Loucy (cell line): ENCODE measurements at regions not wholly inside any gene's neighbourhood (a gene's known extent, or its start where the extent isn't known, plus 50 kb on each side); places are given as distances from the start of the nearest gene placed in this dataset.
"Not testable (repeated sequence)": the region's sequence is repeated elsewhere in the genome, so short reads cannot be mapped to it uniquely, and the experiment has no call there.

Source experiments
- H2AFZ ChIP-seq: fragments of 200-600 bp; sonication (generic); 2 replicates; pipeline ENCODE4 v1.6.0; 2016; ENCODE audit warnings: antibody characterized with exemption, mild to moderate bottlenecking, low read length, moderate library complexity
- H3F3A ChIP-seq: fragments of 200-600 bp; 2 replicates; pipeline ENCODE4 v1.6.0; 2016; ENCODE audit warnings: antibody characterized with exemption, low read depth, mild to moderate bottlenecking
- H3K27me3 ChIP-seq: fragments of 200-600 bp; sonication (generic); 2 replicates; pipeline ENCODE4 v1.6.1; 2014; ENCODE audit warnings: low read length, mild to moderate bottlenecking; ENCODE audit not compliant: insufficient read depth, poor library complexity, severe bottlenecking
- H3K36me3 ChIP-seq: fragments of 200-600 bp; sonication (generic); 2 replicates; pipeline ENCODE4 v1.6.1; 2016; ENCODE audit warnings: low read length; ENCODE audit not compliant: insufficient read depth
- H3K4me1 ChIP-seq: fragments of 200-600 bp; sonication (generic); 2 replicates; pipeline ENCODE4 v1.5.1; 2014; ENCODE audit warnings: low read length, mild to moderate bottlenecking; ENCODE audit not compliant: insufficient read depth, poor library complexity, severe bottlenecking
- H3K4me2 ChIP-seq: fragments of 200-600 bp; sonication (generic); 2 replicates; pipeline ENCODE4 v1.6.0; 2014; ENCODE audit warnings: antibody characterized with exemption, low read length, low read depth, mild to moderate bottlenecking; ENCODE audit not compliant: poor library complexity, severe bottlenecking
- H3K4me3 ChIP-seq: fragments of 200-600 bp; sonication (generic); 2 replicates; pipeline ENCODE4 v1.5.1; 2014; ENCODE audit warnings: low read length, mild to moderate bottlenecking, mixed read lengths; ENCODE audit not compliant: poor library complexity, severe bottlenecking
- H3K79me2 ChIP-seq: fragments of 200-600 bp; sonication (generic); 2 replicates; pipeline ENCODE4 v1.6.1; 2014; ENCODE audit warnings: low read length; ENCODE audit not compliant: insufficient read depth
- H3K9ac ChIP-seq: fragments of 200-600 bp; sonication (generic); 2 replicates; pipeline ENCODE4 v1.6.0; 2014; ENCODE audit warnings: mild to moderate bottlenecking, low read depth, low read length, moderate library complexity; ENCODE audit not compliant: poor library complexity, severe bottlenecking
- H3K9me2 ChIP-seq: fragments of 200-600 bp; sonication (generic); replicated peaks from 2 replicates; pipeline ENCODE4 v1.6.1; 2016; ENCODE audit warnings: low read depth, low read length, mixed read lengths
- H3K9me3 ChIP-seq: fragments of 200-600 bp; sonication (generic); 2 replicates; pipeline ENCODE4 v1.6.1; 2014; ENCODE audit warnings: mild to moderate bottlenecking, antibody characterized with exemption, low read length, low read depth; ENCODE audit not compliant: insufficient read depth
- H4K20me1 ChIP-seq: fragments of 200-600 bp; sonication (generic); 2 replicates; pipeline ENCODE4 v1.6.0; 2014; ENCODE audit warnings: antibody characterized with exemption, low read length, mild to moderate bottlenecking; ENCODE audit not compliant: insufficient read depth, poor library complexity, severe bottlenecking
- EZH2phosphoT487 ChIP-seq: fragments of 200-600 bp; IDR thresholded peaks from 2 replicates; pipeline ENCODE4 v1.6.1; 2018; ENCODE audit warnings: antibody characterized with exemption, mild to moderate bottlenecking, moderate library complexity, borderline replicate concordance
- TF ChIP-seq, protein P1 (sequence below): fragments of 200-600 bp; sonication (generic); conservative IDR thresholded peaks from 2 replicates; pipeline ENCODE4 v1.5.1; 2014; ENCODE audit warnings: mild to moderate bottlenecking, antibody characterized with exemption, low read length

DNA sequence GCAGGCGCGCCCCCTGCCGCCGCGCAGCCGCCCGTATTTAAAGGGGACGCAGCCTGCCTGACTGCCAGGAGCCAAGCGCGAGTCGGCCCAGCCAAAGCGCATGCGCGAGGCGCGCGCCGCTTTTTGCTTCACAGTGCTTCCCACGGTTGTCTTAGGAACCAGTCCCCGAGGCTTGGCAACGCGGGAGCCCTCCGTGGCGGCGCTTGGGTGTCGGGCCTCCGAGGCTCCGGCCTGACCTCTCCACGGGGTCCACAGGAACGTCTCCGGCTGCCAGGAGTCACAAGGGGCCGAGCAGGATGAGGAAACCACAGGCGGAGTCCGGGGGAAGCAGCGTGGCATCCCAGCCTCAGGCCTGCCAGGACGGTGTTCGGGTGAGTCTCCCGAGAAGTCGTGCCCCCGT lies 706.7 kb downstream of the KCNJ18 start:
- H2AFZ ChIP-seq, H3K36me3 ChIP-seq, H3K4me2 ChIP-seq, H4K20me1 ChIP-seq, H3K9me3 ChIP-seq, H3K9ac ChIP-seq, H3K4me1 ChIP-seq, H3K79me2 ChIP-seq, H3F3A ChIP-seq, H3K27me3 ChIP-seq, H3K9me2 ChIP-seq, H3K4me3 ChIP-seq: not testable (repeated sequence)

DNA sequence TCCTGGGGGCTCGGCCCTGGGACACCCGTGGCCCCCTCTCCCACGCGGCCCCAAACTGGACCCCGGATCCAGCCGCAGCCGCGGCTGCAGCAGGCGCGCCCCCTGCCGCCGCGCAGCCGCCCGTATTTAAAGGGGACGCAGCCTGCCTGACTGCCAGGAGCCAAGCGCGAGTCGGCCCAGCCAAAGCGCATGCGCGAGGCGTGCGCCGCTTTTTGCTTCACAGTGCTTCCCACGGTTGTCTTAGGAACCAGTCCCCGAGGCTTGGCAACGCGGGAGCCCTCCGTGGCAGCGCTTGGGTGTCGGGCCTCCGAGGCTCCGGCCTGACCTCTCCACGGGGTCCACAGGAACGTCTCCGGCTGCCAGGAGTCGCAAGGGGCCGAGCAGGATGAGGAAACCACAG lies 712.8 kb downstream of the KCNJ18 start:
- H3K79me2 ChIP-seq, H2AFZ ChIP-seq, H3K9ac ChIP-seq, H4K20me1 ChIP-seq, H3K9me2 ChIP-seq, H3K27me3 ChIP-seq, H3K4me2 ChIP-seq, H3F3A ChIP-seq, H3K4me3 ChIP-seq, H3K4me1 ChIP-seq, H3K9me3 ChIP-seq, H3K36me3 ChIP-seq: not testable (repeated sequence)

GRCh38 chr17:22409160-22409751 lies 716.9 kb downstream of the KCNJ18 start:
- Histone ChIP-seq H3K9me2 (no peaks in the 10 kb centered on the region), H3K36me3 (no peaks in the 10 kb centered on the region)
- TF ChIP-seq EZH2phosphoT487, result no peak

GRCh38 chr17:22410136-22410535 lies 717.8 kb downstream of the KCNJ18 start:
- H3K9me2 ChIP-seq, result no peaks in the 10 kb centered on the region
- TF ChIP-seq, protein P1, sequence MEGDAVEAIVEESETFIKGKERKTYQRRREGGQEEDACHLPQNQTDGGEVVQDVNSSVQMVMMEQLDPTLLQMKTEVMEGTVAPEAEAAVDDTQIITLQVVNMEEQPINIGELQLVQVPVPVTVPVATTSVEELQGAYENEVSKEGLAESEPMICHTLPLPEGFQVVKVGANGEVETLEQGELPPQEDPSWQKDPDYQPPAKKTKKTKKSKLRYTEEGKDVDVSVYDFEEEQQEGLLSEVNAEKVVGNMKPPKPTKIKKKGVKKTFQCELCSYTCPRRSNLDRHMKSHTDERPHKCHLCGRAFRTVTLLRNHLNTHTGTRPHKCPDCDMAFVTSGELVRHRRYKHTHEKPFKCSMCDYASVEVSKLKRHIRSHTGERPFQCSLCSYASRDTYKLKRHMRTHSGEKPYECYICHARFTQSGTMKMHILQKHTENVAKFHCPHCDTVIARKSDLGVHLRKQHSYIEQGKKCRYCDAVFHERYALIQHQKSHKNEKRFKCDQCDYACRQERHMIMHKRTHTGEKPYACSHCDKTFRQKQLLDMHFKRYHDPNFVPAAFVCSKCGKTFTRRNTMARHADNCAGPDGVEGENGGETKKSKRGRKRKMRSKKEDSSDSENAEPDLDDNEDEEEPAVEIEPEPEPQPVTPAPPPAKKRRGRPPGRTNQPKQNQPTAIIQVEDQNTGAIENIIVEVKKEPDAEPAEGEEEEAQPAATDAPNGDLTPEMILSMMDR, result no peak
- no peak overlapping the region for H2AFZ ChIP-seq
- no peaks in the 10 kb centered on the region for H3K79me2 ChIP-seq
- no peaks in the 10 kb centered on the region for H3K4me1 ChIP-seq
- no peaks in the 10 kb centered on the region for H4K20me1 ChIP-seq
- no peak overlapping the region for H3K4me2 ChIP-seq
- no peaks in the 10 kb centered on the region for H3F3A ChIP-seq
- H3K4me3 ChIP-seq, result no peak overlapping the region
- H3K27me3 ChIP-seq, result no peaks in the 10 kb centered on the region
- H3K9ac ChIP-seq, result no peak overlapping the region
- H3K36me3 ChIP-seq, result no peaks in the 10 kb centered on the region
- no peaks in the 10 kb centered on the region; the same call in 1 of the 2 replicates for H3K9me3 ChIP-seq

More at GRCh38 chr17:22409160-22409751, 716.9 kb downstream of the KCNJ18 start:
- no peaks in the 10 kb centered on the region for H3K4me1 ChIP-seq
- H3F3A ChIP-seq, result no peaks in the 10 kb centered on the region
- H2AFZ ChIP-seq, result no peak overlapping the region
- H4K20me1 ChIP-seq, result no peaks in the 10 kb centered on the region
- no peaks in the 10 kb centered on the region for H3K27me3 ChIP-seq
- no peak overlapping the region for H3K4me3 ChIP-seq
- H3K79me2 ChIP-seq, result no peaks in the 10 kb centered on the region
- no peak overlapping the region for H3K4me2 ChIP-seq
- no peaks in the 10 kb centered on the region; the same call in 1 of the 2 replicates for H3K9me3 ChIP-seq
- H3K9ac ChIP-seq, result no peak overlapping the region
